RWPE2 (cell line): ENCODE measurements at regions not wholly inside any gene's neighbourhood (a gene's known extent, or its start where the extent isn't known, plus 50 kb on each side); places are given as distances from the start of the nearest gene placed in this dataset.

ENCODE experiments used
- ATAC-seq: fragments of 200-7000 bp; cut with Tn5 transposase; 3 replicates; pipeline ENCODE4 v1.9.1; 2021; ENCODE audit warnings: low read depth
- DNase-seq: peaks from one replicate; pipeline ENCODE4 v3.0.0-alpha.2; 2020; ENCODE audit warnings: low spot score
- H3K27ac ChIP-seq: fragments of 450-650 bp; 2 replicates; pipeline ENCODE4 v1.5.1; 2017; ENCODE audit warnings: mild to moderate bottlenecking; ENCODE audit not compliant: poor library complexity, severe bottlenecking
- H3K27me3 ChIP-seq: fragments of 250-450 bp; sonication (Bioruptor Pico); 2 replicates; pipeline ENCODE4 v1.5.1; 2021; ENCODE audit warnings: mild to moderate bottlenecking, moderate library complexity; ENCODE audit not compliant: insufficient read depth, poor library complexity, severe bottlenecking
- H3K36me3 ChIP-seq: fragments of 250-450 bp; sonication (Bioruptor Pico); 2 replicates; pipeline ENCODE4 v1.5.1; 2020; ENCODE audit warnings: low read depth, mild to moderate bottlenecking, moderate library complexity
- H3K4me1 ChIP-seq: fragments of 250-450 bp; sonication (Bioruptor Pico); 2 replicates; pipeline ENCODE4 v1.5.1; 2021; ENCODE audit warnings: mild to moderate bottlenecking, moderate library complexity; ENCODE audit not compliant: insufficient read depth, poor library complexity, severe bottlenecking
- H3K4me3 ChIP-seq: fragments of 250-450 bp; sonication (Bioruptor Pico); 2 replicates; pipeline ENCODE4 v1.5.1; 2021; ENCODE audit warnings: mild to moderate bottlenecking, moderate library complexity; ENCODE audit not compliant: severe bottlenecking
- H3K9me3 ChIP-seq: fragments of 250-450 bp; sonication (Bioruptor Pico); 2 replicates; pipeline ENCODE4 v1.5.1; 2021; ENCODE audit warnings: mild to moderate bottlenecking, moderate library complexity; ENCODE audit not compliant: severe bottlenecking
- TF ChIP-seq, protein P1 (sequence below): fragments of 450-650 bp; IDR thresholded peaks from one replicate; pipeline ENCODE4 v1.5.1; 2017; ENCODE audit warnings: mild to moderate bottlenecking, moderate library complexity; ENCODE audit not compliant: poor library complexity, severe bottlenecking

GRCh38 chr2:153138651-153139375 lies 339.7 kb downstream of the RPRM start:
- TF ChIP-seq, protein P1, sequence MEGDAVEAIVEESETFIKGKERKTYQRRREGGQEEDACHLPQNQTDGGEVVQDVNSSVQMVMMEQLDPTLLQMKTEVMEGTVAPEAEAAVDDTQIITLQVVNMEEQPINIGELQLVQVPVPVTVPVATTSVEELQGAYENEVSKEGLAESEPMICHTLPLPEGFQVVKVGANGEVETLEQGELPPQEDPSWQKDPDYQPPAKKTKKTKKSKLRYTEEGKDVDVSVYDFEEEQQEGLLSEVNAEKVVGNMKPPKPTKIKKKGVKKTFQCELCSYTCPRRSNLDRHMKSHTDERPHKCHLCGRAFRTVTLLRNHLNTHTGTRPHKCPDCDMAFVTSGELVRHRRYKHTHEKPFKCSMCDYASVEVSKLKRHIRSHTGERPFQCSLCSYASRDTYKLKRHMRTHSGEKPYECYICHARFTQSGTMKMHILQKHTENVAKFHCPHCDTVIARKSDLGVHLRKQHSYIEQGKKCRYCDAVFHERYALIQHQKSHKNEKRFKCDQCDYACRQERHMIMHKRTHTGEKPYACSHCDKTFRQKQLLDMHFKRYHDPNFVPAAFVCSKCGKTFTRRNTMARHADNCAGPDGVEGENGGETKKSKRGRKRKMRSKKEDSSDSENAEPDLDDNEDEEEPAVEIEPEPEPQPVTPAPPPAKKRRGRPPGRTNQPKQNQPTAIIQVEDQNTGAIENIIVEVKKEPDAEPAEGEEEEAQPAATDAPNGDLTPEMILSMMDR, result no peak

GRCh38 chr2:153136216-153136615 lies 342.3 kb downstream of the RPRM start:
- no peak overlapping the region for H3K4me3 ChIP-seq
- H3K4me1 ChIP-seq, result no peaks in the 10 kb centered on the region
- H3K27me3 ChIP-seq, result no peaks in the 10 kb centered on the region
- H3K27ac ChIP-seq, result no peak overlapping the region
- DNase-seq, result no peak
- TF ChIP-seq, protein P1, result no peak
- ATAC-seq, result no peak
- H3K9me3 ChIP-seq, result no peaks in the 10 kb centered on the region
- no peaks in the 10 kb centered on the region for H3K36me3 ChIP-seq

More at GRCh38 chr2:153138651-153139375, 339.7 kb downstream of the RPRM start:
- Histone ChIP-seq H3K27ac (no peak overlapping the region), H3K4me3 (no peak overlapping the region), H3K4me1 (no peaks in the 10 kb centered on the region), H3K36me3 (no peaks in the 10 kb centered on the region), H3K9me3 (no peaks in the 10 kb centered on the region), H3K27me3 (no peaks in the 10 kb centered on the region)
- no peak for DNase-seq
- ATAC-seq, result no peak

DNA sequence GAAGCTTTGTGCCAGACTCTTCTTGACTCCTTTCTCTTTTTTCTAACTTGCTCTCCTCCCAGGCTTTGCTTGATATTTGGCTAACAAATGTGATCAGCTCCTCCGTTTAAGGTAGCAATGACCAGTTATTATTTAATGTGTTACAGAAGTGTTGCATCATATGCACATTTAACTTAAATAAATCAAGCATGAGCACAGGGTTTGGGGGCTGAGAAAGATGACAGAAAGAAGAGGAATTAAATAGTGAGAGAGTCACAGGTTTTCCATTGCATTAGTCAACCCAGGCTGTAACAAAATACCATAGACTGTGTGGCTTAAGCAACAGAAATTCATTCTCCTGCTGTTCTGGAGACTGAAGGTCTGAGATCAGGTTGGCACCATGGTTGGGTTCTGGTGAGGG lies 343.8 kb downstream of the RPRM start:
- H3K9me3 ChIP-seq, result no peaks in the 10 kb centered on the region
- ATAC-seq (no peak), DNase-seq (no peak)
- no peaks in the 10 kb centered on the region for H3K27me3 ChIP-seq
- TF ChIP-seq, protein P1, result no peak
- no peak overlapping the region for H3K4me3 ChIP-seq
- H3K4me1 ChIP-seq, result no peaks in the 10 kb centered on the region
- no peak overlapping the region for H3K27ac ChIP-seq
- H3K36me3 ChIP-seq, result no peaks in the 10 kb centered on the region

- no peaks in the 10 kb centered on the region for H3K36me3 ChIP-seq
- H3K27me3 ChIP-seq, result no peaks in the 10 kb centered on the region
- DNase-seq, result no peak
- no peak overlapping the region for H3K4me3 ChIP-seq
- H3K9me3 ChIP-seq, result no peaks in the 10 kb centered on the region
- no peak for ATAC-seq
- TF ChIP-seq, protein P1, result no peak
- H3K27ac ChIP-seq, result no peak overlapping the region
- H3K4me1 ChIP-seq, result no peaks in the 10 kb centered on the region
Measured at GRCh38 chr2:153133716-153134115, 344.8 kb downstream of the RPRM start.

DNA sequence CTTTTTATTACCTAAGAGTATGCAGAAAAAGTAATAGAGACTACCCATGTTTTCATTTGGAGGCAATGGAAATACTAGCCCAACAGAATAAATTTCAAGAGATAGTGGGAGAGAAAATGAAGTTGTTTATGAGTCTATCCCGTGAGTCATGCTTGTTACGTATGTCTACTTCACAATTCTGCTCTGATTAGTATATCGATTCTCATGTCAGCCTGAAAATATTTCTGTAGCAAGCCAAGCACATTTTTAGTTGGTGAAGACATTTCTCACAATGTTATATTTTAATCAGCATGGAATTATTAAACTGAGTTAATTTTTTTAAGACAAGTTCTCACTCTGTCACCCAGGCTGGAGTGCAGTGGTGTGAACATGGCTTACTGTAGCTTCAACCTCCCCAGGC lies 346.1 kb downstream of the RPRM start:
- Histone ChIP-seq H3K27ac (no peak overlapping the region), H3K4me1 (no peaks in the 10 kb centered on the region), H3K9me3 (no peaks in the 10 kb centered on the region), H3K36me3 (no peaks in the 10 kb centered on the region), H3K27me3 (no peaks in the 10 kb centered on the region), H3K4me3 (no peak overlapping the region)
- no peak for ATAC-seq
- TF ChIP-seq, protein P1, result no peak
- no peak for DNase-seq
